ENCODE measurements at regions not wholly inside any gene's neighbourhood (a gene's known extent, or its start where the extent isn't known, plus 50 kb on each side); places are given as distances from the start of the nearest gene placed in this dataset.

DNA sequence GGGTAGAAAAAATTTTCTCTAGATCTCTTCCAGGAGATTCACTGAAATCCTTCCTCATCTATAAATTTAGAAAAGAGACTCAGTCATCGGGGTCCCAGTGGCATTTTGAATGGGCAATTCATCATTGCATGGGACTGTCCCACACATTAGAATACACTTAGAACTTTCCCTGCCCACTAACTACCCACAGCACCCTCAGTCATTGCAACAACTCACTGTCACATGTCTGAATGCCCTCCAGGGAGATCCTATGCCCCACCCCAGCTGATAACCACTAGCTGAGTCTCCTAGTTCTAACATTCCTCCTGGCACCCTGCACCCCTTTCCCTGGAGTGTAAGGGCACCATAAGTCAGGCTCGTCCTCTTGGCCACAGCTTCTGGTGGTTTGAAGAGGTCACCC lies 89.6 kb downstream of the INSIG2 start:
- TF ChIP-seq, protein P1, sequence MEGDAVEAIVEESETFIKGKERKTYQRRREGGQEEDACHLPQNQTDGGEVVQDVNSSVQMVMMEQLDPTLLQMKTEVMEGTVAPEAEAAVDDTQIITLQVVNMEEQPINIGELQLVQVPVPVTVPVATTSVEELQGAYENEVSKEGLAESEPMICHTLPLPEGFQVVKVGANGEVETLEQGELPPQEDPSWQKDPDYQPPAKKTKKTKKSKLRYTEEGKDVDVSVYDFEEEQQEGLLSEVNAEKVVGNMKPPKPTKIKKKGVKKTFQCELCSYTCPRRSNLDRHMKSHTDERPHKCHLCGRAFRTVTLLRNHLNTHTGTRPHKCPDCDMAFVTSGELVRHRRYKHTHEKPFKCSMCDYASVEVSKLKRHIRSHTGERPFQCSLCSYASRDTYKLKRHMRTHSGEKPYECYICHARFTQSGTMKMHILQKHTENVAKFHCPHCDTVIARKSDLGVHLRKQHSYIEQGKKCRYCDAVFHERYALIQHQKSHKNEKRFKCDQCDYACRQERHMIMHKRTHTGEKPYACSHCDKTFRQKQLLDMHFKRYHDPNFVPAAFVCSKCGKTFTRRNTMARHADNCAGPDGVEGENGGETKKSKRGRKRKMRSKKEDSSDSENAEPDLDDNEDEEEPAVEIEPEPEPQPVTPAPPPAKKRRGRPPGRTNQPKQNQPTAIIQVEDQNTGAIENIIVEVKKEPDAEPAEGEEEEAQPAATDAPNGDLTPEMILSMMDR (IDR thresholded peaks at IDR 0.05; ENCODE audit: low read length): no peak
- TF ChIP-seq EZH2 (IDR thresholded peaks at IDR 0.05; ENCODE audit: borderline replicate concordance, low read length): no peak
